H1 (cell line): ENCODE measurements at regions not wholly inside any gene's neighbourhood (a gene's known extent, or its start where the extent isn't known, plus 50 kb on each side); places are given as distances from the start of the nearest gene placed in this dataset.

Source experiments
- EP300 ChIP-seq, 2 experiments: IDR thresholded peaks; 1 replicate in 1 of 2; 2 replicates in 1 of 2; pipeline ENCODE4 v1.6.1; 2011 to 2012; ENCODE audit warnings: low read depth in 2 of 2, low read length in 2 of 2, mild to moderate bottlenecking in 2 of 2, borderline replicate concordance in 1 of 2, inconsistent platforms in 1 of 2, moderate library complexity in 1 of 2
- MAFK ChIP-seq: IDR thresholded peaks from 2 replicates; pipeline ENCODE4 v1.6.1; 2012; ENCODE audit warnings: low read depth, mild to moderate bottlenecking, improper control_type of control experiment, low read length
- MAX ChIP-seq: IDR thresholded peaks from 2 replicates; pipeline ENCODE4 v1.6.1; 2012; ENCODE audit warnings: inconsistent platforms
- RXRA ChIP-seq: IDR thresholded peaks from 2 replicates; pipeline ENCODE4 v1.6.1; 2011; ENCODE audit warnings: low read depth, mild to moderate bottlenecking, low read length, moderate library complexity; ENCODE audit not compliant: insufficient read depth
- SIN3A ChIP-seq, 2 experiments: IDR thresholded peaks in 1 of 2; conservative IDR thresholded peaks in 1 of 2; 2 replicates each; pipeline ENCODE4 v1.6.1; 2011 to 2012; ENCODE audit warnings: low read length in 2 of 2, improper control_type of control experiment in 1 of 2, low read depth in 1 of 2, mild to moderate bottlenecking in 1 of 2
- USF2 ChIP-seq: IDR thresholded peaks from 2 replicates; pipeline ENCODE4 v1.6.1; 2011; ENCODE audit warnings: low read length, improper control_type of control experiment

- TF ChIP-seq USF2 (no peak), SIN3A (conservative IDR thresholded peaks at IDR 0.05 in 1 of 2, IDR thresholded peaks at IDR 0.05 in 1 of 2; ENCODE audit: low read depth in 1 of 2, low read length in 2 of 2) (no peak), EP300 (IDR thresholded peaks at IDR 0.05; ENCODE audit: borderline replicate concordance in 1 of 2, low read depth in 2 of 2, low read length in 2 of 2) (no peak), MAFK (no peak), MAX (no peak), RXRA (no peak)
Measured at GRCh38 chr18:23351521-23351920, 101.6 kb upstream of the RIOK3 start.
